ENCODE measurements at regions not wholly inside any gene's neighbourhood (a gene's known extent, or its start where the extent isn't known, plus 50 kb on each side); places are given as distances from the start of the nearest gene placed in this dataset.

GRCh38 chr18:68098655-68099054, 582.1 kb upstream of the DSEL start:
- TF ChIP-seq EP300 (IDR thresholded peaks at IDR 0.05; ENCODE audit: low read depth) (no peak), POLR2AphosphoS5 (IDR thresholded peaks at IDR 0.05) (no peak), POLR2A (IDR thresholded peaks at IDR 0.05) (no peak)
- TF ChIP-seq, protein P1, sequence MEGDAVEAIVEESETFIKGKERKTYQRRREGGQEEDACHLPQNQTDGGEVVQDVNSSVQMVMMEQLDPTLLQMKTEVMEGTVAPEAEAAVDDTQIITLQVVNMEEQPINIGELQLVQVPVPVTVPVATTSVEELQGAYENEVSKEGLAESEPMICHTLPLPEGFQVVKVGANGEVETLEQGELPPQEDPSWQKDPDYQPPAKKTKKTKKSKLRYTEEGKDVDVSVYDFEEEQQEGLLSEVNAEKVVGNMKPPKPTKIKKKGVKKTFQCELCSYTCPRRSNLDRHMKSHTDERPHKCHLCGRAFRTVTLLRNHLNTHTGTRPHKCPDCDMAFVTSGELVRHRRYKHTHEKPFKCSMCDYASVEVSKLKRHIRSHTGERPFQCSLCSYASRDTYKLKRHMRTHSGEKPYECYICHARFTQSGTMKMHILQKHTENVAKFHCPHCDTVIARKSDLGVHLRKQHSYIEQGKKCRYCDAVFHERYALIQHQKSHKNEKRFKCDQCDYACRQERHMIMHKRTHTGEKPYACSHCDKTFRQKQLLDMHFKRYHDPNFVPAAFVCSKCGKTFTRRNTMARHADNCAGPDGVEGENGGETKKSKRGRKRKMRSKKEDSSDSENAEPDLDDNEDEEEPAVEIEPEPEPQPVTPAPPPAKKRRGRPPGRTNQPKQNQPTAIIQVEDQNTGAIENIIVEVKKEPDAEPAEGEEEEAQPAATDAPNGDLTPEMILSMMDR (IDR thresholded peaks at IDR 0.05), result no peak
